ENCODE measurements at regions not wholly inside any gene's neighbourhood (a gene's known extent, or its start where the extent isn't known, plus 50 kb on each side); places are given as distances from the start of the nearest gene placed in this dataset.
"Not testable (repeated sequence)": the region's sequence is repeated elsewhere in the genome, so short reads cannot be mapped to it uniquely, and the experiment has no call there.

GRCh38 chr12:83313322-83313721 is 626.6 kb downstream of the TMTC2 start:
- no peak for DNase-seq

DNA sequence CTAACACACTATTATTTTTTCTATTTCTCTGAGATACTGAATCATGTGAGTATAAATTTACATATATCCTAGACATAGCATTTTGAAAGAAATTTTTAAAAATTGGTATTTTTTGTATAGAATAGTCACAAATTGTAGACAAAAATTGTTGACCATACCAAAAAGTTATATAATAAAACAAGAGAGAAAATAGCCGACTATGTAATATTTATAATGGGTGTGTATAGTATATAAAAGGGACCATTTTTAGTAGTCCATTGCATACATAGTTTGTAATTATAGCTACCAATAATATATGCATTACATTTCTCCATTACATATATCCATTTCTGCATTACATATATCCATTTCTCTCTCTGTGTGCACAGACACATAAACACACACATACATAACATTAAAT is 590.2 kb downstream of the TMTC2 start:
- no peak for DNase-seq

DNA sequence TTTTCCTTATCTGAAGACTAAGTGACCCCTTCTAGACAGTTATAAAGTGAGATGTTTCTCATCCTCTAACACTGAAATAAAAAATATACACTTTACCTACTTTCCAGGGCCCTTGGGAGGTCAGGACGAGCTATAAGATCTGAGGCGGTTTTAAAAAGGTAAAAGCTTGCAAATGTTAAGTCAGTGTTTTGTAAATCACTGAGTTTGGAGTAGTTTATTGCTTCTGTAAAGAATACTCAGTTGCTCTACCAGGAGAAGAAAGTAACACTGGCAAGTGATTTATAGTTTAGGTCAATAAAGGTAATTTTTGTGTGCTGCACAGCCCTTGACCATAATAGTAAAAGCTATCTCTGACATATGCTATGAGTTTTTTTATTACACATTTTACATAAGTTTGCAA is 584.5 kb downstream of the TMTC2 start:
- no peak for DNase-seq

DNA sequence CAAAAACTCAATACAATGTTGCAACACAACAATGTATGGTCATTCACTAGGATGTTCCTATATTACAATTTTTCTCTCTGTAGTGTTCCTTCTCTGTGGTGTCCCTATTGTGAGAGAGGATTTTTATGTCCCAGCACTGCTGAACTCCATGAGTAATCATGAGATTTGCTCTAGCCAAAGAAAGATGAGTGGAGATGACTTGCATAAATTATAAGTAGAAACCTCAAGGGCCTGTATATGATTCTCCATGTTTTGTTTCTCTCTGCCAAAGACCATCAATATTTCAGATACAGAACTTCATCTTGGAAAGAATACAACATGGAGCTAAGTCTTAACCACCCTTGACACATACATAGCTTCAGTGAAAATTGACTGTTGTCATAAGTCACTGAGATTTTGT is 579.1 kb downstream of the TMTC2 start:
- no peak for DNase-seq

GRCh38 chr12:83261998-83262397 is 575.3 kb downstream of the TMTC2 start:
- DNase-seq = no peak

GRCh38 chr12:83260126-83260525 is 573.4 kb downstream of the TMTC2 start:
- not testable (repeated sequence) for DNase-seq

GRCh38 chr12:83257726-83258125 is 571.0 kb downstream of the TMTC2 start:
- DNase-seq = no peak

DNA sequence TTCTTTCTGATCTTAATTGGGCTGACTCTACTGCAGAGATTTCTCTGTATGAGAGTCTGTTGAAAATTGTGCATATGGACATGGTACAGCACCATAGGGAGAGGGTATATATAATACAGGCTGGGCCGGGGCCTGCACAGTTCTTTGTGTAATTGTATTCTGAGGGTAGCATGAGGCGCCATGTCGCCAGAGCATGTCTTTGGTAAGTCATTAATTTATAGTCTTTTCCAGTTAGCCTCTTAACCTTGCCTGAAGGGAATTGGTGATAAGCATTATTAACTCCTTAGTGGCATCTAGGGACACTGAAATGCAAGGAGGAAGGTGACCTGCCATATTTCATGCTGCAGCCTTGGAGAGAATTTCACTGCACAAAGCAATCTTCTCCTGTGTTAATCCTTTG is 569.9 kb downstream of the TMTC2 start:
- DNase-seq = no peak

DNA sequence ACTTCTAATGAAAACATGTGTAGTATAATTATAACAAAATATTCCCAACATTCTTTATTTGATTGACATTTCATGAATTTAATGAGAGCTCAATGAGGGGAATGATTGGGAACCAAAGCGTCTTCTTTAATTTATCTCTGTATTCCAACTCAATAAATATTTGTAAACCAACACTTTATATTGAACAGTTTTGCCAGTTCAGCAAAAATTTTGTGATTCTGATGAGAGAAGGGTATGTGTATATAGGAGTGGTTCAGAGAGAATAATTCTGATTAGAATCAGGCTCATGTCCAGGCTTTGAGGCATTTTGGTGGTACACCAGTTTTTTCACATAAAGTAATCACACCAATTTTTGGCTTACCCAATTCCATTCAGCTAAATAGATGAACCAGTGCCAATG is 564.2 kb downstream of the TMTC2 start:
- DNase-seq = no peak

DNA sequence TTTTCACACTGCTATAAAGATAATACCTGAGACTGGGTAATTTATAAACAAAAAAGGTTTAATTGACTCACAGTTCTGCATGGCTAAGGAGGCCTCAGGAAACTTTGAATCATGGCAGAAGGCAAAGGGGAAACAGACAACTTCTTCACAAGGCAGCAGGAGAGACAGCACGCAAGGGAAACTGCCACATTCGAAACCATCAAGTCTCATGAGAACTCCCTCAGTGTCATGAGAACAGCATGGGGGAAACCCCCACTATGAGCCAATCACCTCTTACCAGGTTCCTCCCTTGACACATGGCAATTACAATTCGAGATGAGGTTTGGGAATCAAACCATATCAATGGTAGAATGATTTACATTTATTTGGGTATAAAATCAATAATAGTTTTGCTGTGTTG is 558.5 kb downstream of the TMTC2 start:
- DNase-seq = no peak

- no peak for DNase-seq
These were observed 557.3 kb downstream of the TMTC2 start for GRCh38 chr12:83244001-83244400.

DNA sequence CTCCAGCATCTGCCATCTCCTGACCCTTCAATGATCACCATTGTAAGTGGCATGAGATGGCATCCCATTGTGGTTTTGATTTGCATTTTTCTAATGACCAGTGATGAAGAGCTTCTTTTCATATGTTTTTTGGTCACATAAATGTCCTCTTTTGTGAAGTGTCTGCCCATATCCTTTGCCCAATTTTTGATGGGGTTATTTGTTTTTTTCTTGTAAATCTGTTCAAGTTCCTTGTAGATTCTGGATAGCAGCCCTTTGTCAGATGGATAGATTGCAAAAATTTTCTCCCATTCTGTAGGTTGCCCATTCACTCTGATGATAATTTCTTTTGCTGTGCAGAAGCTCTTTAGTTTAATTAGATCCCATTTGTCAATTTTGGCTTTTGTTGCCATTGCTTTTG is 547.3 kb downstream of the TMTC2 start:
- not testable (repeated sequence) for DNase-seq

GRCh38 chr12:83226960-83227359 is 540.3 kb downstream of the TMTC2 start:
- DNase-seq = not testable (repeated sequence)

DNA sequence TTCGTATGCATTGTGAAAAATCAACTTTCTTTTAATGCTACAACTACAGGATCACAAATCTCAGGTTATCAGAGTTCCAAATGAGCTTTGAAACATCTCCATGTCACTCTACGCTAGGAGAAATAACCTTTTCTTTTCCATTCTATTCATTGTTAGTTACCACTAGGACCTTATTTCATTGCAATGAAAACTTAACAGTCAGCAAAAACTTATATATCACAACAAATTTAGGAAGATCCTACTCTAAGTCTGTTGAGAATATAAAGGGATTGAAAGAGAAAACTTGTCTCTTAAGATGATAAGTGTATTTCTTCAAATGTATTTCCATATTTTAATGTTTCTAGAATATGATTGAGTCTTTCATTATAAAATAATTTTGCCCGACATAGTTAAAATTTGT is 539.1 kb downstream of the TMTC2 start:
- DNase-seq = no peak

- no peak for DNase-seq
These were observed 537.3 kb downstream of the TMTC2 start for GRCh38 chr12:83224012-83224411.

GRCh38 chr12:83220774-83221173 is 534.1 kb downstream of the TMTC2 start:
- no peak for DNase-seq

DNA sequence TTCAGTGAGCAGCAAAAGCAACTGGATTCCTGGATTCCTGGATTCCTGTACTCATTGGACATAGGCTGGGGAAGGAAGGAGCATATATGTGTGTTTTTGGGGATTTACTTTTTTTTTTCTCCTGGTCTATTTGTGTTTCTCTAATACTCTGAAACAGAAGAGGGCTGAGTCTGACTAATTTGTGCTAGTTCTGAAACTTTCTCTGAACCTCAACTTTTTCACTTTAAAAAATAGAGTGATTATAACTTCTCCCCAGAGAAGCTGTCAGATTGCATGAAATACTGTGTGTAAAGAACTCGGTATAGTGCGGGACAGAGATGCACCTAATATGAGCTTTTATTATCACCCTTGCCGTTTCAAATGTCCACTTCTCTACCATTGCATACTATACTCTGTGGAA is 529.5 kb downstream of the TMTC2 start:
- no peak for DNase-seq

- DNase-seq = no peak
These were observed 527.5 kb downstream of the TMTC2 start for GRCh38 chr12:83214185-83214584.

- DNase-seq = no peak
These were observed 524.2 kb downstream of the TMTC2 start for GRCh38 chr12:83210933-83211332.

GRCh38 chr12:83199069-83199468 is 512.4 kb downstream of the TMTC2 start:
- no peak for DNase-seq

DNA sequence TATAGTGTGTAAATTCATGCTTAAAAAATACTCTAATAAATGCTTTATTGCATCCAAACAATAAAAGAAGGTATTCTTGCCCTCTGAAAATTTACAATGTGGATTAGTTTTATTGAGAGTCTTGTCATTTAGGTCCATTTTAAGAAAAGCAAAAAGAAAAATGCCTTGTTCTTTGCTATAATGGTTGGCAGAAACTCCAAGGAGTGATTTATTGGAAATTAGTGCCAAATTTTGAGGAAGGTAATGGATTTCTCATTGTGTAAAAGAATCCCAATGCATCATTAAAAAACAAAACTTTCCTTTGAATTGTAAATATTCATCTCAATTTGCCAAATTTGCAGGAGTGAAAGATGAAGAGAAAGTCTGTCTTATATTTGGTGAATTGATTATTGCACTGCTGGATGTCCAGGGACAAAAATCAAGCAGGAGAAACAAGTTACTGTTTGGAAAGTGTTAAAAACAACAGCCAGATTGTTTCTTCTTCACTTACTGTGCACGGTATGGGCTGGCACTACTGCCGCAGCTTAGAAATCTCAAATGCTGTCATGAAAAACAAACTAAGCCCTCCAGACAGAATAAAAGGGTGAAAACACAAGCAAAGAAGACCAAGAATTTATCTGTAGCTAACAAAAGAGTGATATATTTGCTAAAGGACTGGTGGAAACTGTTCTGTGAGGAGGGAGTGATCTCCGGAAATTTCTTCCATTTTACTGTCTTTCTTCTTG is 511.7 kb downstream of the TMTC2 start:
- no peak for DNase-seq

GRCh38 chr12:83197483-83197914 is 510.8 kb downstream of the TMTC2 start:
- no peak for DNase-seq

DNA sequence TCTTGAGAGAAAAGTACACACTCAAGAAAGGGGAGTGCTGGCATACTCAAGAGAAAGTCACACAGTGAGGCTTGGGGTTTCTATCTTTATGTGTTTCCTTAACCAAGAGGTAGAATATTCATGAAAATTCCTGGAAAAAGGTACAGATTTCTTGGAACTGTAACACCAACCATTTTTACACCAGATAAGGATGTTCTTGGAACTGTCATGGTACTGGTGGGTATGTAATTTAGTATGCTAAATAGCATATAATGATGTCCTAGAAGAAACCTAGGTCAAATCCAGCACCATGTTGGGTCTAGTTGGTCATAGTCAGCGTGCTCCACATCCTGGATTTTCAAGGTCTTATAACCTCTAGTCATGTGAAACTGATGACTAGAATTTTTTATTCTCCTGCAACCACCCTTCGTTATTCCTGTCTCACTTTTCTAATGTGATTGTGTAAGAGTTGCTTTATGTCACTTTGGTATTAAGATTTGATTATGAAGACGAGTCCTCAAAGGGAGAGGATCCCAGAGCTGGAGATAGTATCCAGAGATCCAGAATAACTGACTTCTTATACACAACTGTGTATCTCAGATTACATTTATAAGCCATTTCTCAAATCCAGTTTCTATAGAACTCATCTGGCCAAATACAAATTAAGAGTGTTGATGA is 510.1 kb downstream of the TMTC2 start:
- no peak for DNase-seq

GRCh38 chr12:83190631-83191390 is 504.1 kb downstream of the TMTC2 start:
- DNase-seq = no peak

All from NCI-H510A (cell line).